Lower leg skin (tissue), 3 donors: ENCODE measurements at regions not wholly inside any gene's neighbourhood (a gene's known extent, or its start where the extent isn't known, plus 50 kb on each side); places are given as distances from the start of the nearest gene placed in this dataset.

ENCODE experiments used
- POLR2A ChIP-seq, 2 donors: fragments of 450-650 bp; IDR thresholded peaks; one replicate each; pipeline ENCODE4 v1.6.1; 2016 to 2017; ENCODE audit warnings: antibody characterized with exemption in 2 of 2, mild to moderate bottlenecking in 1 of 2, moderate library complexity in 1 of 2
- TF ChIP-seq, protein P1 (sequence below), 3 donors: fragments of 450-650 bp; IDR thresholded peaks; one replicate each; pipeline ENCODE4 v1.5.1; 2016; ENCODE audit warnings: antibody characterized with exemption in 3 of 3, mild to moderate bottlenecking in 3 of 3, moderate library complexity in 2 of 3

- TF ChIP-seq, protein P1, sequence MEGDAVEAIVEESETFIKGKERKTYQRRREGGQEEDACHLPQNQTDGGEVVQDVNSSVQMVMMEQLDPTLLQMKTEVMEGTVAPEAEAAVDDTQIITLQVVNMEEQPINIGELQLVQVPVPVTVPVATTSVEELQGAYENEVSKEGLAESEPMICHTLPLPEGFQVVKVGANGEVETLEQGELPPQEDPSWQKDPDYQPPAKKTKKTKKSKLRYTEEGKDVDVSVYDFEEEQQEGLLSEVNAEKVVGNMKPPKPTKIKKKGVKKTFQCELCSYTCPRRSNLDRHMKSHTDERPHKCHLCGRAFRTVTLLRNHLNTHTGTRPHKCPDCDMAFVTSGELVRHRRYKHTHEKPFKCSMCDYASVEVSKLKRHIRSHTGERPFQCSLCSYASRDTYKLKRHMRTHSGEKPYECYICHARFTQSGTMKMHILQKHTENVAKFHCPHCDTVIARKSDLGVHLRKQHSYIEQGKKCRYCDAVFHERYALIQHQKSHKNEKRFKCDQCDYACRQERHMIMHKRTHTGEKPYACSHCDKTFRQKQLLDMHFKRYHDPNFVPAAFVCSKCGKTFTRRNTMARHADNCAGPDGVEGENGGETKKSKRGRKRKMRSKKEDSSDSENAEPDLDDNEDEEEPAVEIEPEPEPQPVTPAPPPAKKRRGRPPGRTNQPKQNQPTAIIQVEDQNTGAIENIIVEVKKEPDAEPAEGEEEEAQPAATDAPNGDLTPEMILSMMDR (IDR thresholded peaks at IDR 0.05), result no peak
- TF ChIP-seq POLR2A (IDR thresholded peaks at IDR 0.05), result no peak
Measured at GRCh38 chr18:34094148-34094547, 130.6 kb downstream of the NOL4 start.
